Endodermal cell (in vitro differentiated cells): ENCODE measurements at regions not wholly inside any gene's neighbourhood (a gene's known extent, or its start where the extent isn't known, plus 50 kb on each side); places are given as distances from the start of the nearest gene placed in this dataset.

Experiments used
- DNase-seq: peaks from one replicate; pipeline ENCODE4 v3.0.0-alpha.2; 2017
- H3K27ac ChIP-seq: 2 replicates; pipeline ENCODE4 v1.5.1; 2013; ENCODE audit warnings: mild to moderate bottlenecking, low read depth, low read length, moderate library complexity
- H3K27me3 ChIP-seq: 2 replicates; pipeline ENCODE4 v1.6.1; 2013; ENCODE audit warnings: mild to moderate bottlenecking, low read length, moderate library complexity; ENCODE audit not compliant: insufficient read depth, control insufficient read depth, poor library complexity, severe bottlenecking
- H3K36me3 ChIP-seq: 2 replicates; pipeline ENCODE4 v1.7.0; 2013; ENCODE audit warnings: mild to moderate bottlenecking, low read length, moderate library complexity; ENCODE audit not compliant: control insufficient read depth, insufficient read depth
- H3K4me1 ChIP-seq: one replicate; pipeline ENCODE4 v1.7.0; 2013; ENCODE audit warnings: low read length; ENCODE audit not compliant: control insufficient read depth, insufficient read depth
- H3K4me3 ChIP-seq: 2 replicates; pipeline ENCODE4 v1.5.1; 2013; ENCODE audit warnings: mild to moderate bottlenecking, low read length, moderate library complexity
- H3K9ac ChIP-seq: 2 replicates; pipeline ENCODE4 v1.6.1; 2013; ENCODE audit warnings: mild to moderate bottlenecking, low read length, moderate library complexity; ENCODE audit not compliant: poor library complexity, severe bottlenecking; ENCODE audit errors: extremely low read depth
- H3K9me3 ChIP-seq: 2 replicates; pipeline ENCODE4 v1.6.1; 2013; ENCODE audit warnings: mild to moderate bottlenecking, low read length, moderate library complexity; ENCODE audit not compliant: control insufficient read depth
- H3K27ac Mint-ChIP-seq: 2 replicates; pipeline ENCODE4 v1.8.0; 2020; ENCODE audit warnings: mixed read lengths
- H3K27me3 Mint-ChIP-seq: 2 replicates; pipeline ENCODE4 v1.8.0; 2021; ENCODE audit warnings: mild to moderate bottlenecking, mixed read lengths; ENCODE audit not compliant: insufficient read depth
- H3K36me3 Mint-ChIP-seq: 2 replicates; pipeline ENCODE4 v1.8.0; 2020; ENCODE audit warnings: low read depth, mixed read lengths
- H3K4me1 Mint-ChIP-seq: 2 replicates; pipeline ENCODE4 v1.8.0; 2020; ENCODE audit warnings: mixed read lengths
- H3K4me3 Mint-ChIP-seq: 2 replicates; pipeline ENCODE4 v1.8.0; 2020; ENCODE audit warnings: mild to moderate bottlenecking, moderate library complexity, mixed read lengths
- H3K9me3 Mint-ChIP-seq: 2 replicates; pipeline ENCODE4 v1.8.0; 2020; ENCODE audit warnings: mild to moderate bottlenecking, mixed read lengths
- WGBS, 2 experiments: methylation state at CpG; one replicate each; pipeline versions ENCODE4 v1.1.5 to v1.1.7; 2013; ENCODE audit warnings: missing lambda C conversion rate in 2 of 2, mixed read lengths in 1 of 2; ENCODE audit not compliant: insufficient coverage in 1 of 2, insufficient read length in 1 of 2; 5-methylcytosine and 5-hydroxymethylcytosine counted together
- TF ChIP-seq, protein P1 (sequence below): fragments of 200-600 bp; sonication (generic); conservative IDR thresholded peaks from 2 replicates; pipeline ENCODE4 v1.5.0; 2021; ENCODE audit warnings: antibody characterized with exemption, mild to moderate bottlenecking

DNA sequence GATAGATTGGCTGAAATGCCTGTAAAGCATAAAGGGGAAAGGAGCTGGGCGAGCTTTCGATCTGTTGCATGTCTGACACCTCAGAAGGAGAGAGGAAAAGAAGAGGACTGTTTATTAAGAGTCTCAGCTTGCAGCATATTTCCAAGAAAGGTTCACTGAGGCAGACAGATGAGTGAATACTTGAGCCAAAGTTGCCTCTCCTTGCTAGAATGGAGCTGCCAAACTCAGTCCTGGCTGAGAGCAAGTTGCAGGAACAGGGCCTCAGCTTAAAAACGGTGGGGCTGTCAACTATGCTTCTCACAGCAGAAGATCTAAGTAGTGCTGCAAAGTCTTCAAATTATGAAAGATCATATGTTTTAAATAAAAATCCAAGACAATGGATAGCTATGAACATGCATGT is 707.5 kb downstream of the PCDH7 start:
- H3K27me3 ChIP-seq = no peaks in the 10 kb centered on the region
- WGBS, 2 experiments = 87 to 100% methylated on average over 2 to 3 of the region's 3 CpGs
- Mint-ChIP-seq H3K4me3 (no peak overlapping the region), H3K27ac (no peak overlapping the region), H3K36me3 (no peaks in the 10 kb centered on the region), H3K9me3 (no peaks in the 10 kb centered on the region), H3K27me3 (peaks cover 1% of the 10 kb centered on the region), H3K4me1 (no peaks in the 10 kb centered on the region)
- H3K9ac ChIP-seq = no peak overlapping the region
- H3K36me3 ChIP-seq = no peaks in the 10 kb centered on the region
- no peak overlapping the region for H3K4me3 ChIP-seq
- H3K4me1 ChIP-seq = no peaks in the 10 kb centered on the region
- DNase-seq = no peak
- no peaks in the 10 kb centered on the region for H3K9me3 ChIP-seq
- TF ChIP-seq, protein P1, sequence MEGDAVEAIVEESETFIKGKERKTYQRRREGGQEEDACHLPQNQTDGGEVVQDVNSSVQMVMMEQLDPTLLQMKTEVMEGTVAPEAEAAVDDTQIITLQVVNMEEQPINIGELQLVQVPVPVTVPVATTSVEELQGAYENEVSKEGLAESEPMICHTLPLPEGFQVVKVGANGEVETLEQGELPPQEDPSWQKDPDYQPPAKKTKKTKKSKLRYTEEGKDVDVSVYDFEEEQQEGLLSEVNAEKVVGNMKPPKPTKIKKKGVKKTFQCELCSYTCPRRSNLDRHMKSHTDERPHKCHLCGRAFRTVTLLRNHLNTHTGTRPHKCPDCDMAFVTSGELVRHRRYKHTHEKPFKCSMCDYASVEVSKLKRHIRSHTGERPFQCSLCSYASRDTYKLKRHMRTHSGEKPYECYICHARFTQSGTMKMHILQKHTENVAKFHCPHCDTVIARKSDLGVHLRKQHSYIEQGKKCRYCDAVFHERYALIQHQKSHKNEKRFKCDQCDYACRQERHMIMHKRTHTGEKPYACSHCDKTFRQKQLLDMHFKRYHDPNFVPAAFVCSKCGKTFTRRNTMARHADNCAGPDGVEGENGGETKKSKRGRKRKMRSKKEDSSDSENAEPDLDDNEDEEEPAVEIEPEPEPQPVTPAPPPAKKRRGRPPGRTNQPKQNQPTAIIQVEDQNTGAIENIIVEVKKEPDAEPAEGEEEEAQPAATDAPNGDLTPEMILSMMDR = no peak
- no peak overlapping the region for H3K27ac ChIP-seq

DNA sequence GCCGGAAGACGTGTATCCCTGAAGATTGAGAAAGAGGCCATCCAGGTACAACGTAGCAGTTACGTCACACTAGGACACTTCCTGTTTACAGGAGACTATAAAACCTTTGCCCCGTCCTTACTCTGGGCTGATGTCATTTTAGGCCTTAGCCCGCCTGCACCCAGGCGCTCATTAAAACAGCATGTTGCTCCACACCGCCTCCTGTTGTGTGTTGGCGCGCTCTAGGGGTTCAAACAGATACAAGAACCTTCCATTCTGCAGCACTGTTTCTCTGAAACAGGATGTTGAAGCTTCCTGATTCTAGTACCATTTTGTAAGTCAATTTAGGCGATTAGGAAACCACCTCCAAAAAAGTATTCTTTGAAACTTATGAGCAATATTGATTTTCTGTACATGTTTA is 722.1 kb downstream of the PCDH7 start:
- peaks cover 4% of the 10 kb centered on the region for H3K9me3 Mint-ChIP-seq

DNA sequence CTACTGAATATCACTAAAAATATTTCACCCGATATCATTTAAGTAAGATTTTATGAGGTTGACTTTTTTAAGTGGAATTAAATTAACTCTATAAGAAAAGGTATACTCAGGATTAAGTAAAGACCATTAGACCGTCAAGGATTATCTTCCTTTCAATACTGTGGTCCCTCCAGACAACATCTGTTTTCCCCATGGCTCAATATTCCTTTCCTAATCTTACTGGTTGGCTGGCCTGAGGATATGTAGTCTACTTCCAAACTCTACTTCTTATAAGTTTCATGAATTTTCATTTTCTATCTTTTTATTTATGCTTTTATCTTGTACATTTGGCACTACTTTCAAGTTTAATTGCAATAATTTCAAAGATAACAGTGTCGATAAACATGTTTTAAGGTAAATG is 725.4 kb downstream of the PCDH7 start:
- 100% methylated on average over 1 to 2 of the region's 3 CpGs for WGBS, 2 experiments
- Mint-ChIP-seq H3K9me3 (no peaks in the 10 kb centered on the region), H3K27me3 (no peaks in the 10 kb centered on the region), H3K27ac (no peak overlapping the region), H3K36me3 (no peaks in the 10 kb centered on the region), H3K4me1 (peaks cover 3% of the 10 kb centered on the region), H3K4me3 (no peak overlapping the region)
- H3K27me3 ChIP-seq = no peaks in the 10 kb centered on the region
- no peak overlapping the region for H3K27ac ChIP-seq
- no peak for DNase-seq
- TF ChIP-seq, protein P1 = no peak
- H3K9ac ChIP-seq = no peak overlapping the region
- no peaks in the 10 kb centered on the region for H3K4me1 ChIP-seq
- no peaks in the 10 kb centered on the region for H3K9me3 ChIP-seq
- H3K4me3 ChIP-seq = no peak overlapping the region
- H3K36me3 ChIP-seq = no peaks in the 10 kb centered on the region

More for the DNA sequence above, 722.1 kb downstream of the PCDH7 start:
- Histone ChIP-seq H3K27me3 (no peaks in the 10 kb centered on the region), H3K4me3 (no peak overlapping the region), H3K4me1 (no peaks in the 10 kb centered on the region), H3K9me3 (no peaks in the 10 kb centered on the region), H3K9ac (no peak overlapping the region), H3K27ac (no peak overlapping the region), H3K36me3 (no peaks in the 10 kb centered on the region)
- 89 to 95% methylated on average over 9 to 11 of the region's 11 CpGs for WGBS, 2 experiments
- peak; percentile 78 for DNase-seq
- no peak overlapping the region for H3K27ac Mint-ChIP-seq
- TF ChIP-seq, protein P1 = peak; percentile 67
- H3K27me3 Mint-ChIP-seq = no peaks in the 10 kb centered on the region
- no peak overlapping the region for H3K4me3 Mint-ChIP-seq
- peaks cover 3% of the 10 kb centered on the region for H3K4me1 Mint-ChIP-seq
- H3K36me3 Mint-ChIP-seq = no peaks in the 10 kb centered on the region
